Ishikawa (cell line): ENCODE measurements at regions not wholly inside any gene's neighbourhood (a gene's known extent, or its start where the extent isn't known, plus 50 kb on each side); places are given as distances from the start of the nearest gene placed in this dataset.

Experiments
- CEBPB ChIP-seq: IDR thresholded peaks from 2 replicates; pipeline ENCODE4 v1.6.1; 2012
- CREB1 ChIP-seq: IDR thresholded peaks from 2 replicates; pipeline ENCODE4 v1.6.1; 2012; ENCODE audit warnings: low read depth
- EGR1 ChIP-seq: IDR thresholded peaks from 2 replicates; pipeline ENCODE4 v1.6.1; 2012
- EP300 ChIP-seq: IDR thresholded peaks from 2 replicates; pipeline ENCODE4 v1.6.1; 2012; ENCODE audit warnings: borderline replicate concordance
- FOXM1 ChIP-seq: IDR thresholded peaks from 2 replicates; pipeline ENCODE4 v1.6.1; 2012; ENCODE audit warnings: low read depth, borderline replicate concordance
- NFIC ChIP-seq: IDR thresholded peaks from 2 replicates; pipeline ENCODE4 v1.6.1; 2012
- RAD21 ChIP-seq: IDR thresholded peaks from 2 replicates; pipeline ENCODE4 v1.6.1; 2012; ENCODE audit warnings: low read depth
- TAF1 ChIP-seq: IDR thresholded peaks from 2 replicates; pipeline ENCODE4 v1.6.1; 2012; ENCODE audit warnings: low read depth, mild to moderate bottlenecking
- TCF12 ChIP-seq: IDR thresholded peaks from 2 replicates; pipeline ENCODE4 v1.6.1; 2012; ENCODE audit warnings: low read depth
- TEAD4 ChIP-seq: IDR thresholded peaks from 2 replicates; pipeline ENCODE4 v1.6.1; 2012
- YY1 ChIP-seq: IDR thresholded peaks from 2 replicates; pipeline ENCODE4 v1.6.1; 2012; ENCODE audit warnings: low read depth
- TF ChIP-seq, protein P1 (sequence below): IDR thresholded peaks from 2 replicates; pipeline ENCODE4 v1.6.1; 2012
- TF ChIP-seq, protein P2 (sequence below): IDR thresholded peaks from 2 replicates; pipeline ENCODE4 v1.6.1; 2012
- TF ChIP-seq, protein P3 (sequence below): IDR thresholded peaks from 2 replicates; pipeline ENCODE4 v1.6.1; 2012; ENCODE audit warnings: low read depth, mild to moderate bottlenecking

DNA sequence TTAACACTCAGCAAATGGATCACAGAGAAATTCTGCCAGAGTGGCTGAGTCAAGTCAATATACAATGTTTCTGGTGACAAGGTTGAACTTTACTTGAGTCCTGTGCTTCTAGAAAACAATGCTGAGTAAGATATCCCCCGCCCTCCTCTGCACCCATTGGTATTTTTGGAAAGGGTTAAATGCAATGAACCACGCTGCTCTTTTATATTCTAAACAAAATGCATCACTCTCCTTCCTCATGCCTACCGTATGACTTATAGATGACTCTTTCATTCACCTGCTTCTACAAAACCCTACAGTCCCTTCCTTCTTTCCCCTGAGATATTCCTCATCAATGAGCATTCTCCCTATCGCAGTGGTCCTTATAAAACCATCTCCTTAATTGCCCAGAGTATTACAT, 168.8 kb downstream of the TXNL1 start:
- TF ChIP-seq RAD21 (no peak), TCF12 (no peak), EGR1 (no peak), YY1 (no peak), CEBPB (no peak), NFIC (no peak), TAF1 (no peak), CREB1 (no peak), EP300 (no peak), FOXM1 (no peak), TEAD4 (no peak)
- TF ChIP-seq, protein P1, sequence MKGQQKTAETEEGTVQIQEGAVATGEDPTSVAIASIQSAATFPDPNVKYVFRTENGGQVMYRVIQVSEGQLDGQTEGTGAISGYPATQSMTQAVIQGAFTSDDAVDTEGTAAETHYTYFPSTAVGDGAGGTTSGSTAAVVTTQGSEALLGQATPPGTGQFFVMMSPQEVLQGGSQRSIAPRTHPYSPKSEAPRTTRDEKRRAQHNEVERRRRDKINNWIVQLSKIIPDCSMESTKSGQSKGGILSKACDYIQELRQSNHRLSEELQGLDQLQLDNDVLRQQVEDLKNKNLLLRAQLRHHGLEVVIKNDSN = no peak
- TF ChIP-seq, protein P2, sequence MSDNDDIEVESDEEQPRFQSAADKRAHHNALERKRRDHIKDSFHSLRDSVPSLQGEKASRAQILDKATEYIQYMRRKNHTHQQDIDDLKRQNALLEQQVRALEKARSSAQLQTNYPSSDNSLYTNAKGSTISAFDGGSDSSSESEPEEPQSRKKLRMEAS = no peak
- TF ChIP-seq, protein P3, sequence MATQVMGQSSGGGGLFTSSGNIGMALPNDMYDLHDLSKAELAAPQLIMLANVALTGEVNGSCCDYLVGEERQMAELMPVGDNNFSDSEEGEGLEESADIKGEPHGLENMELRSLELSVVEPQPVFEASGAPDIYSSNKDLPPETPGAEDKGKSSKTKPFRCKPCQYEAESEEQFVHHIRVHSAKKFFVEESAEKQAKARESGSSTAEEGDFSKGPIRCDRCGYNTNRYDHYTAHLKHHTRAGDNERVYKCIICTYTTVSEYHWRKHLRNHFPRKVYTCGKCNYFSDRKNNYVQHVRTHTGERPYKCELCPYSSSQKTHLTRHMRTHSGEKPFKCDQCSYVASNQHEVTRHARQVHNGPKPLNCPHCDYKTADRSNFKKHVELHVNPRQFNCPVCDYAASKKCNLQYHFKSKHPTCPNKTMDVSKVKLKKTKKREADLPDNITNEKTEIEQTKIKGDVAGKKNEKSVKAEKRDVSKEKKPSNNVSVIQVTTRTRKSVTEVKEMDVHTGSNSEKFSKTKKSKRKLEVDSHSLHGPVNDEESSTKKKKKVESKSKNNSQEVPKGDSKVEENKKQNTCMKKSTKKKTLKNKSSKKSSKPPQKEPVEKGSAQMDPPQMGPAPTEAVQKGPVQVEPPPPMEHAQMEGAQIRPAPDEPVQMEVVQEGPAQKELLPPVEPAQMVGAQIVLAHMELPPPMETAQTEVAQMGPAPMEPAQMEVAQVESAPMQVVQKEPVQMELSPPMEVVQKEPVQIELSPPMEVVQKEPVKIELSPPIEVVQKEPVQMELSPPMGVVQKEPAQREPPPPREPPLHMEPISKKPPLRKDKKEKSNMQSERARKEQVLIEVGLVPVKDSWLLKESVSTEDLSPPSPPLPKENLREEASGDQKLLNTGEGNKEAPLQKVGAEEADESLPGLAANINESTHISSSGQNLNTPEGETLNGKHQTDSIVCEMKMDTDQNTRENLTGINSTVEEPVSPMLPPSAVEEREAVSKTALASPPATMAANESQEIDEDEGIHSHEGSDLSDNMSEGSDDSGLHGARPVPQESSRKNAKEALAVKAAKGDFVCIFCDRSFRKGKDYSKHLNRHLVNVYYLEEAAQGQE = no peak
